DOHH2 (cell line): ENCODE measurements at regions not wholly inside any gene's neighbourhood (a gene's known extent, or its start where the extent isn't known, plus 50 kb on each side); places are given as distances from the start of the nearest gene placed in this dataset.

Experiments
- EZH2phosphoT487 ChIP-seq: fragments of 200-600 bp; sonication (generic); IDR thresholded peaks from 2 replicates; pipeline ENCODE4 v1.6.1; 2017; ENCODE audit warnings: borderline replicate concordance, mild to moderate bottlenecking, antibody characterized with exemption, low read length, moderate library complexity, mixed read lengths
- TF ChIP-seq, protein P1 (sequence below): fragments of 200-600 bp; sonication (generic); IDR thresholded peaks from one replicate; pipeline ENCODE4 v1.5.1; 2014; ENCODE audit warnings: antibody characterized with exemption, mild to moderate bottlenecking, low read depth, low read length; ENCODE audit not compliant: poor library complexity, severe bottlenecking

DNA sequence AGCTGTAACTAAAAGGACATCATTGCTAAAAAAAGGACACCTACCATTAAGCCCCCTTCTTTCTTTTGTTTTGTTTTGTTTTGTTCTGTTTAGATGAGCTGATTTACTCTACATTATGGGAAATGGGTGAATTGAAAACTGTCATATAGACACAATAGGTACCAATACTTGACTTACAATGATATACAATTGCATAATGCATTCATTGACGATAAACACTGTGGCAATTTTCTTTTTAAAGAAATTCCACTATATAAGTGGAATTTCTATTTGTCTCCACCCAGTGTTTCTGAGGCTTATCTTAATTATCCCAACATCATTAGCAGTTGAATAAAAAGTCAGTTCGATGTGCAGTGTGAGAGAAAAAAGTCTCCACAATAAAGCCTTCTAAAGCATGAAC is 282.1 kb downstream of the BCL2 start:
- TF ChIP-seq, protein P1, sequence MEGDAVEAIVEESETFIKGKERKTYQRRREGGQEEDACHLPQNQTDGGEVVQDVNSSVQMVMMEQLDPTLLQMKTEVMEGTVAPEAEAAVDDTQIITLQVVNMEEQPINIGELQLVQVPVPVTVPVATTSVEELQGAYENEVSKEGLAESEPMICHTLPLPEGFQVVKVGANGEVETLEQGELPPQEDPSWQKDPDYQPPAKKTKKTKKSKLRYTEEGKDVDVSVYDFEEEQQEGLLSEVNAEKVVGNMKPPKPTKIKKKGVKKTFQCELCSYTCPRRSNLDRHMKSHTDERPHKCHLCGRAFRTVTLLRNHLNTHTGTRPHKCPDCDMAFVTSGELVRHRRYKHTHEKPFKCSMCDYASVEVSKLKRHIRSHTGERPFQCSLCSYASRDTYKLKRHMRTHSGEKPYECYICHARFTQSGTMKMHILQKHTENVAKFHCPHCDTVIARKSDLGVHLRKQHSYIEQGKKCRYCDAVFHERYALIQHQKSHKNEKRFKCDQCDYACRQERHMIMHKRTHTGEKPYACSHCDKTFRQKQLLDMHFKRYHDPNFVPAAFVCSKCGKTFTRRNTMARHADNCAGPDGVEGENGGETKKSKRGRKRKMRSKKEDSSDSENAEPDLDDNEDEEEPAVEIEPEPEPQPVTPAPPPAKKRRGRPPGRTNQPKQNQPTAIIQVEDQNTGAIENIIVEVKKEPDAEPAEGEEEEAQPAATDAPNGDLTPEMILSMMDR: no peak
- TF ChIP-seq EZH2phosphoT487: no peak
